ENCODE measurements at regions not wholly inside any gene's neighbourhood (a gene's known extent, or its start where the extent isn't known, plus 50 kb on each side); places are given as distances from the start of the nearest gene placed in this dataset.
A peak's percentile ranks its signal among the peaks of the same experiment; 100 is the strongest.
"Not testable (repeated sequence)": the region's sequence is repeated elsewhere in the genome, so short reads cannot be mapped to it uniquely, and the experiment has no call there.

GRCh38 chr17:12195418-12195817 lies 174.7 kb downstream of the MAP2K4 start:
- Histone ChIP-seq H3K4me1 (ENCODE audit: control insufficient read depth, insufficient read depth, low read length) (peaks cover 5% of the 10 kb centered on the region), H3K27me3 (ENCODE audit: control insufficient read depth, insufficient read depth, low read length) (no peaks in the 10 kb centered on the region), H3K36me3 (ENCODE audit: control insufficient read depth, insufficient read depth, low read length) (no peaks in the 10 kb centered on the region), H3K4me3 (ENCODE audit: low read length) (no peak overlapping the region), H3K27ac (ENCODE audit: low read depth, low read length) (no peak overlapping the region), H3K9ac (ENCODE audit: low read length) (no peak overlapping the region)

- Histone ChIP-seq H3K4me1 (ENCODE audit: control insufficient read depth, insufficient read depth, low read length) (peaks cover 10% of the 10 kb centered on the region), H3K27me3 (ENCODE audit: control insufficient read depth, insufficient read depth, low read length) (no peaks in the 10 kb centered on the region), H3K27ac (ENCODE audit: low read depth, low read length) (peak overlapping the region; percentile 0), H3K9ac (ENCODE audit: low read length) (no peak overlapping the region), H3K4me3 (ENCODE audit: low read length) (no peak overlapping the region), H3K36me3 (ENCODE audit: control insufficient read depth, insufficient read depth, low read length) (no peaks in the 10 kb centered on the region)
Observed at GRCh38 chr17:12201294-12201880, 180.7 kb downstream of the MAP2K4 start.

- Histone ChIP-seq H3K36me3 (ENCODE audit: control insufficient read depth, insufficient read depth, low read length) (no peaks in the 10 kb centered on the region), H3K9ac (ENCODE audit: low read length) (no peak overlapping the region), H3K27me3 (ENCODE audit: control insufficient read depth, insufficient read depth, low read length) (no peaks in the 10 kb centered on the region), H3K27ac (ENCODE audit: low read depth, low read length) (no peak overlapping the region), H3K4me3 (ENCODE audit: low read length) (no peak overlapping the region), H3K4me1 (ENCODE audit: control insufficient read depth, insufficient read depth, low read length) (peaks cover 4% of the 10 kb centered on the region)
Observed at GRCh38 chr17:12209632-12210191, 189.0 kb downstream of the MAP2K4 start.

- H3K9ac ChIP-seq (ENCODE audit: low read length); H3K27me3 ChIP-seq (ENCODE audit: control insufficient read depth, insufficient read depth, low read length); H3K36me3 ChIP-seq (ENCODE audit: control insufficient read depth, insufficient read depth, low read length); H3K27ac ChIP-seq (ENCODE audit: low read depth, low read length); H3K4me1 ChIP-seq (ENCODE audit: control insufficient read depth, insufficient read depth, low read length); H3K4me3 ChIP-seq (ENCODE audit: low read length): not testable (repeated sequence)
Observed at GRCh38 chr17:12220714-12221439, 200.2 kb downstream of the MAP2K4 start.

GRCh38 chr17:12222392-12222791 lies 201.7 kb downstream of the MAP2K4 start:
- no peak overlapping the region for H3K27ac ChIP-seq (ENCODE audit: low read depth, low read length)
- no peaks in the 10 kb centered on the region for H3K36me3 ChIP-seq (ENCODE audit: control insufficient read depth, insufficient read depth, low read length)
- no peak overlapping the region for H3K4me3 ChIP-seq (ENCODE audit: low read length)
- H3K4me1 ChIP-seq (ENCODE audit: control insufficient read depth, insufficient read depth, low read length): no peaks in the 10 kb centered on the region
- no peak overlapping the region for H3K9ac ChIP-seq (ENCODE audit: low read length)
- no peaks in the 10 kb centered on the region for H3K27me3 ChIP-seq (ENCODE audit: control insufficient read depth, insufficient read depth, low read length)

GRCh38 chr17:12227547-12227946 lies 206.9 kb downstream of the MAP2K4 start:
- no peaks in the 10 kb centered on the region for H3K27me3 ChIP-seq (ENCODE audit: control insufficient read depth, insufficient read depth, low read length)
- H3K4me3 ChIP-seq (ENCODE audit: low read length): no peak overlapping the region
- H3K27ac ChIP-seq (ENCODE audit: low read depth, low read length): no peak overlapping the region
- no peaks in the 10 kb centered on the region for H3K36me3 ChIP-seq (ENCODE audit: control insufficient read depth, insufficient read depth, low read length)
- no peak overlapping the region for H3K9ac ChIP-seq (ENCODE audit: low read length)
- H3K4me1 ChIP-seq (ENCODE audit: control insufficient read depth, insufficient read depth, low read length): peaks cover 25% of the 10 kb centered on the region

GRCh38 chr17:12229335-12229734 lies 208.7 kb downstream of the MAP2K4 start:
- Histone ChIP-seq H3K36me3 (ENCODE audit: control insufficient read depth, insufficient read depth, low read length) (no peaks in the 10 kb centered on the region), H3K27ac (ENCODE audit: low read depth, low read length) (no peak overlapping the region), H3K9ac (ENCODE audit: low read length) (no peak overlapping the region), H3K27me3 (ENCODE audit: control insufficient read depth, insufficient read depth, low read length) (no peaks in the 10 kb centered on the region), H3K4me1 (ENCODE audit: control insufficient read depth, insufficient read depth, low read length) (peaks cover 25% of the 10 kb centered on the region), H3K4me3 (ENCODE audit: low read length) (no peak overlapping the region)

- Histone ChIP-seq H3K36me3 (ENCODE audit: control insufficient read depth, insufficient read depth, low read length) (no peaks in the 10 kb centered on the region), H3K27me3 (ENCODE audit: control insufficient read depth, insufficient read depth, low read length) (no peaks in the 10 kb centered on the region), H3K27ac (ENCODE audit: low read depth, low read length) (peak overlapping the region; percentile 82), H3K4me1 (ENCODE audit: control insufficient read depth, insufficient read depth, low read length) (peaks cover 25% of the 10 kb centered on the region), H3K4me3 (ENCODE audit: low read length) (no peak overlapping the region), H3K9ac (ENCODE audit: low read length) (no peak overlapping the region)
Observed at GRCh38 chr17:12230481-12231354, 210.0 kb downstream of the MAP2K4 start.

GRCh38 chr17:12231355-12231682 lies 210.6 kb downstream of the MAP2K4 start:
- peak overlapping the region; percentile 82 for H3K27ac ChIP-seq (ENCODE audit: low read depth, low read length)
- H3K9ac ChIP-seq (ENCODE audit: low read length): no peak overlapping the region

GRCh38 chr17:12239021-12239420 lies 218.3 kb downstream of the MAP2K4 start:
- peaks cover 12% of the 10 kb centered on the region for H3K4me1 ChIP-seq (ENCODE audit: control insufficient read depth, insufficient read depth, low read length)

More at GRCh38 chr17:12231355-12231682, 210.6 kb downstream of the MAP2K4 start:
- H3K27me3 ChIP-seq (ENCODE audit: control insufficient read depth, insufficient read depth, low read length): no peaks in the 10 kb centered on the region
- H3K4me3 ChIP-seq (ENCODE audit: low read length): no peak overlapping the region
- peaks cover 25% of the 10 kb centered on the region for H3K4me1 ChIP-seq (ENCODE audit: control insufficient read depth, insufficient read depth, low read length)
- no peaks in the 10 kb centered on the region for H3K36me3 ChIP-seq (ENCODE audit: control insufficient read depth, insufficient read depth, low read length)

GRCh38 chr17:12242345-12242954 lies 221.8 kb downstream of the MAP2K4 start:
- H3K4me1 ChIP-seq (ENCODE audit: control insufficient read depth, insufficient read depth, low read length): peaks cover 12% of the 10 kb centered on the region
- H3K36me3 ChIP-seq (ENCODE audit: control insufficient read depth, insufficient read depth, low read length): no peaks in the 10 kb centered on the region
- H3K9ac ChIP-seq (ENCODE audit: low read length): no peak overlapping the region
- H3K27ac ChIP-seq (ENCODE audit: low read depth, low read length): peak overlapping the region; percentile 62
- H3K4me3 ChIP-seq (ENCODE audit: low read length): peak overlapping the region; percentile 29
- H3K27me3 ChIP-seq (ENCODE audit: control insufficient read depth, insufficient read depth, low read length): no peaks in the 10 kb centered on the region

More at GRCh38 chr17:12239021-12239420, 218.3 kb downstream of the MAP2K4 start:
- H3K4me3 ChIP-seq (ENCODE audit: low read length); H3K27ac ChIP-seq (ENCODE audit: low read depth, low read length); H3K27me3 ChIP-seq (ENCODE audit: control insufficient read depth, insufficient read depth, low read length); H3K36me3 ChIP-seq (ENCODE audit: control insufficient read depth, insufficient read depth, low read length); H3K9ac ChIP-seq (ENCODE audit: low read length): not testable (repeated sequence)

- Histone ChIP-seq H3K4me1 (ENCODE audit: control insufficient read depth, insufficient read depth, low read length) (peaks cover 2% of the 10 kb centered on the region), H3K36me3 (ENCODE audit: control insufficient read depth, insufficient read depth, low read length) (no peaks in the 10 kb centered on the region), H3K27ac (ENCODE audit: low read depth, low read length) (no peak overlapping the region), H3K9ac (ENCODE audit: low read length) (no peak overlapping the region), H3K4me3 (ENCODE audit: low read length) (no peak overlapping the region), H3K27me3 (ENCODE audit: control insufficient read depth, insufficient read depth, low read length) (no peaks in the 10 kb centered on the region)
Observed at GRCh38 chr17:12247761-12248160, 227.1 kb downstream of the MAP2K4 start.
